Large intestine (tissue), 3 donors: ENCODE measurements at regions not wholly inside any gene's neighbourhood (a gene's known extent, or its start where the extent isn't known, plus 50 kb on each side); places are given as distances from the start of the nearest gene placed in this dataset.
"Not testable (repeated sequence)": the region's sequence is repeated elsewhere in the genome, so short reads cannot be mapped to it uniquely, and the experiment has no call there.

ENCODE experiments used
- DNase-seq, 2 donors: peaks; one replicate each; pipeline versions ENCODE4 v3.0.0 to v3.0.0-alpha.2; 2013
- H3K27ac ChIP-seq: one replicate; pipeline ENCODE4 v1.5.1; 2013; ENCODE audit warnings: low read length
- H3K27me3 ChIP-seq: 2 replicates; pipeline ENCODE4 v1.6.1; 2013; ENCODE audit warnings: low read length; ENCODE audit not compliant: control insufficient read depth, insufficient read depth
- H3K36me3 ChIP-seq: 2 replicates; pipeline ENCODE4 v1.6.1; 2013; ENCODE audit warnings: low read length; ENCODE audit not compliant: control insufficient read depth, insufficient read depth
- H3K4me1 ChIP-seq: one replicate; pipeline ENCODE4 v1.6.1; 2013; ENCODE audit warnings: low read length; ENCODE audit not compliant: control insufficient read depth, insufficient read depth
- H3K4me3 ChIP-seq: one replicate; pipeline ENCODE4 v1.5.1; 2013; ENCODE audit warnings: low read length
- H3K9me3 ChIP-seq: one replicate; pipeline ENCODE4 v1.6.1; 2013; ENCODE audit warnings: mild to moderate bottlenecking, low read depth, low read length, moderate library complexity; ENCODE audit not compliant: control insufficient read depth
- WGBS: methylation state at CpG from one replicate; pipeline ENCODE4 v1.1.5; 2013; ENCODE audit warnings: low lambda C conversion rate; ENCODE audit not compliant: insufficient coverage; 5-methylcytosine and 5-hydroxymethylcytosine counted together

DNA sequence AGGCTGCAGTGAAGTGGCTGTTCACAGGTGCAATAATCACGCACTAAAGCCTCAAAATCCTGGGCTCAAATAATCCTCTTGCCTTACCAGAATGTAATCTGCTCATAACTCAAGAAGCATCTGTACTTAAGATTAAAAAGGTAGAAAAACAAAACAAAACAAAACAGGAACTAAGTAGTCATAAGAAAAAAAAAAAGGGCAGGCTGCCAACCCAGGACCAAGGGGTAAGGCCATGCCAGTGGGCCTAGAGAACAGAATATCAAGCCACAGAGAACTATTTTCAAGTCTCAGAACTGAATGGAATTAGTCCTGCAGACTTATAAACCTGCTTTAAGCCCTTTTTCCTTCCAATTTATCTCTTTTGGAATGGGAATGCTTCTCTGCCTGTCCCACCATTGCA, 64.8 kb upstream of the TBC1D3K start:
- H3K4me1 ChIP-seq, result no peaks in the 10 kb centered on the region
- WGBS, result no CpG with 5 or more reads among the region's 1 CpG
- H3K27ac ChIP-seq, result no peak overlapping the region
- no peak for DNase-seq
- peaks cover 4% of the 10 kb centered on the region for H3K9me3 ChIP-seq
- no peaks in the 10 kb centered on the region for H3K27me3 ChIP-seq
- no peak overlapping the region for H3K4me3 ChIP-seq
- H3K36me3 ChIP-seq, result no peaks in the 10 kb centered on the region

DNA sequence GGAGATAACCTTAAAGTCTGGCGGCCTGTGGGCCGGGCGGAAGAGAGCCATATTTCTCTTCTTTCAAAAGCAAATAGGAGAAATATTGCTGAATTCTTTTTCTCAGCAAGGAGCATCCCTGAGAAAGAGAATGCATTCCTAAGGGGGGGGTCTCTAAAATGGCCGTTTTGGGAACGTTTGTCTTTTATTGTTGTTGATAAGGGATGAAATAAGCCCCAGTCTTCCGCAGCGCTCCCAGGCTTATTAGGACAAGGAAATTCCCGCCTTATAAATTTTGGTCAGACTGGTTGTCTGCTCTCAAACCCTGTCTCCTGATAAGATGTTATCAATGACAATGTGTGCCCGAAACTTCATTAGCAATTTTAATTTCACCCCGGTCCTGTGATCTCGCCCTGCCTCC, 65.8 kb upstream of the TBC1D3K start:
- H3K36me3 ChIP-seq, H3K9me3 ChIP-seq, H3K4me3 ChIP-seq, H3K4me1 ChIP-seq, H3K27ac ChIP-seq, H3K27me3 ChIP-seq, DNase-seq: not testable (repeated sequence)
- 100% methylated on average over 1 of the region's 11 CpGs for WGBS

DNA sequence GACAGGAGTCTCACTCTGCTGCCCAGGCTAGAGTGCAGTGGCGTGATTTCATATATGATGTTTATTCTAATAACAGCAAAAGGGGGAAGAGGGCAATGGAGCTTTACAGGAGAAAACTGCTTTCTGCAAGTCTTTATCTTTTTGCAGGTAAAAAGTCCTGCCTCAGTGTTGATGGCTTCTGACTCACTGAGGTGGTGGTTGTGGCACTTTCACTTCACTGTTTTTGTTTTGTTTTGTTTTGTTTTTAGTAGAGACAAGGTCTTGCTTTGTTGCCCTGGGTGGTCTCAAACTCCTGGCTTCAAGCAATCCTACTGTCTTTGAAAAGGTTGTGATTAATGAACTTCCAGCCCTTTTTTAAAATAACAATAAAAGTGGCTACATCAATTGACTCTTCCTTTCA, 68.0 kb upstream of the TBC1D3K start:
- Histone ChIP-seq H3K36me3 (no peaks in the 10 kb centered on the region), H3K9me3 (peaks cover 4% of the 10 kb centered on the region), H3K27ac (no peak overlapping the region), H3K4me3 (no peak overlapping the region), H3K27me3 (no peaks in the 10 kb centered on the region), H3K4me1 (no peaks in the 10 kb centered on the region)
- DNase-seq, result no peak
- WGBS, result no CpG with 5 or more reads among the region's 1 CpG

DNA sequence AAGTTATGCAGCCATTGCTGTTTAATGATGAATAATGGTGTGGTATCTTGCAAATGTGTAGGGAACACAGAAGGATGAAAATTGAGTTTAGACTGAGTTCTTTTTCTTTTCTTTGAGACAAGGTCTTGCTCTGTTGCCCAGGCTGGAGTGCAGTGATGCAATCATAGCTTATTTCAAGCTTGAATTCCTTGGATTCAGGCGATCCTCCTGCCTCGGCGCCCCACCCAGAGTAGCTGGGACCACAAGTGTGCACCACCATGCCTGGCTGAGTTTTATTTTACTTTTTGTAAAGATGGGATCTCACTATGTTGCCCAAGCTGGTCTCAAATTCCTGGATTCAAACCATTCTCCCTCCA, 74.6 kb upstream of the TBC1D3K start:
- Histone ChIP-seq H3K4me3 (no peak overlapping the region), H3K27ac (no peak overlapping the region), H3K27me3 (no peaks in the 10 kb centered on the region), H3K4me1 (no peaks in the 10 kb centered on the region), H3K36me3 (no peaks in the 10 kb centered on the region), H3K9me3 (no peaks in the 10 kb centered on the region)
- no peak for DNase-seq
- no CpG with 5 or more reads among the region's 3 CpGs for WGBS

DNA sequence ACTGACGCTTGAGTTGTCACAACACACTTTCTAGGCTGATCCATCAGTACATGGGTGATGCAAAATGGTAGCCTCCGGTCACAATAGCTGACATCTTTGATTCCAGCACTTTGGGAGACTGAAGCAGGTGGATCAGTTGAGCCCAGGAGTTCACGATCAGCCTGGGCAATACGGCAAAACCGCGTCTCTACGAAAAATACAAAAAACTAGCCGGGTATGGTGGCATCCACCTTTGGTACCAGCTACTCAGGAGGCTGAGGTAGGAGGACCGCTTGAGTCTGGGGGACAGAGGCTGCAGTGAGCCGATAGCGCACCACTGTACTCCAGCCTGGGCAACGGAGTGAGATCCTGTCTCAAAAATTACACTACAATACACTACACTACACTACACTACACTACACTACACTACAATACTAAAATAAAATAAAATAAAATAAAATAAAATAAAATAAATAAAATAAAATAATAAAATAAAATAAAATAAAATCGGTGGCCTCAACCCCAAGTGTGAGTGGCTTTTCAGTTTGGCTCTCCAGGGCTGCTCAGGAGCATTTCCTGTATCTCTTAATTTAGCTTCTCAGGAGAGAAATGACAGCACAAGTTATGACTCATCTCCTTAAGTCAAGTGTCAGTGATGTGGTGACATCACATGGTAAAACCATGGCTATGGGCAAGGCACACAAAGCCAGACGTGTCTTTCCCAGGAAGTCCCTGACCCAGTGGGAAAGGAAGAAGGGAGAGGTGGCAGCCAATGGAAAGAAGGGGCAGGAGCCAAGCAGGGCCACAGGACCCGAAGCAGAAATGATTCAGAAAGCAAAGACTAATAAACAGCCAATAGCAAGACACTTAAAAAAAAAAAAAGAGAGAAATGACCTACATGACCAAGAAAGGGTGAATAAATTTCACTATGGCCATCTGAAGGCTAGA, 75.3 kb upstream of the TBC1D3K start:
- no peaks in the 10 kb centered on the region for H3K9me3 ChIP-seq
- no peaks in the 10 kb centered on the region for H3K27me3 ChIP-seq
- no peak overlapping the region for H3K4me3 ChIP-seq
- no peaks in the 10 kb centered on the region for H3K4me1 ChIP-seq
- no peak overlapping the region for H3K27ac ChIP-seq
- no peaks in the 10 kb centered on the region for H3K36me3 ChIP-seq
- 84% methylated on average over 3 of the region's 15 CpGs for WGBS
- no peak for DNase-seq

DNA sequence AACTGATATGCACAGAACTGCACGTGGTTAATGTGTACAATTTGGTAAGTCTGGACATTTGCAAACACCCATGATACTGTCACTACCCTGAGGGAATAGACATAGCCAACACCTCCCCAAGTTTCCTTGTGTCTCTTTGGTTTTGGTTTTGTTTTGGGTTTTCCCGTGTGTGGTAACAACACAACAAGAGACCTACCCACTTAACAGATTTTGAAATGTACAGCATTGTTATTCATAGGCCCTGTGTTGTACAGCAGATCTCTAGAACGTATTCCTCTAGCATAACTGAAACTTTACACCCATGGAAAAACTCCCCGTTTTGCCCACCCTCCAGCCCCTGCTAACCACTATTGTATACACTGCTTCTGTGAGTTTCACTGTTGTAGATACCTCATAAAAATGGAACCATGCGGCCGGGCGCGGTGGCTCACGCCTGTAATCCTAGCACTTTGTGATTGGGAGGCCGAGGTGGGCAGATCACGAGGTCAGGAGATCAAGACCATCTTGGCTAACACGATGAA, 76.3 kb upstream of the TBC1D3K start:
- Histone ChIP-seq H3K36me3 (no peaks in the 10 kb centered on the region), H3K27me3 (no peaks in the 10 kb centered on the region), H3K4me1 (no peaks in the 10 kb centered on the region), H3K4me3 (no peak overlapping the region), H3K27ac (no peak overlapping the region), H3K9me3 (no peaks in the 10 kb centered on the region)
- no peak for DNase-seq
- WGBS, result no CpG with 5 or more reads among the region's 12 CpGs

DNA sequence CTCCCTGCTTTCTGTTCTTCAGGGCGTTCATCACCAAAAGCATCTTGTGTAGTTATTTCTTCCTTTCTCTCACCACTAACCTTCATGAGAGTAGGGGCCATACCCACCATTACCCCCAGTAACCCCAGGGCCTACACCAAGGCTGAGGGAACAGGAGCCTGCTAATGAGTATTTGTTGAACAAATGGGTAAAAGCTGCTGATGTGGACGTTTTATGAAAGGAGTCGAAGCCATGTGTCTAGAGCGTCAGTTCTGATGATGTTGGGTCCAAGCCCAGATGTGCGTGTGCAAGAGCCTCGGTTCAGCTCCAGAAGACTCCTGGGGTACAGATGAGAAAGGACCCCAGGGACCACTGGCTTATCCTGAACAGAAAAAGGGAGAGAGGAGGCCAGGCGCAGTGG, 77.1 kb upstream of the TBC1D3K start:
- WGBS, result no CpG with 5 or more reads among the region's 7 CpGs
- H3K4me1 ChIP-seq, result no peaks in the 10 kb centered on the region
- no peak for DNase-seq
- H3K36me3 ChIP-seq, result no peaks in the 10 kb centered on the region
- H3K27ac ChIP-seq, result no peak overlapping the region
- no peak overlapping the region for H3K4me3 ChIP-seq
- H3K9me3 ChIP-seq, result no peaks in the 10 kb centered on the region
- H3K27me3 ChIP-seq, result peaks cover 2% of the 10 kb centered on the region

DNA sequence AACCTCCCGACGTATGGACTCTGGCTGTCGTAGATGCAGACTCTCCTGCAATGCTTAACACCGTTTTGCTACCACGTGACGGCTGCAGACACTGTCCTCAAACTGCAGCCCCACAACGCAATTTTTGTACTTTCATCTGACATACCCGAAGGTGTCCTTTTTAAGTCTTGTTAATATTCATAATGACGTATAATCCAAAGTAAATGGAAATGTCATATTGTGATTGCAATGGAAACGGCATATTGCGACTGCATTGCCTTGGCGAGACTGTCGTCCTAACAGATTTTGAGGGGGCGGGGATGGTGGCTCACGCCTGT, 79.3 kb upstream of the TBC1D3K start:
- Histone ChIP-seq H3K4me1 (no peaks in the 10 kb centered on the region), H3K4me3 (no peak overlapping the region), H3K27me3 (peaks cover 3% of the 10 kb centered on the region), H3K27ac (no peak overlapping the region), H3K9me3 (no peaks in the 10 kb centered on the region), H3K36me3 (no peaks in the 10 kb centered on the region)
- 27% methylated on average over 4 of the region's 15 CpGs for WGBS
- DNase-seq, result no peak

DNA sequence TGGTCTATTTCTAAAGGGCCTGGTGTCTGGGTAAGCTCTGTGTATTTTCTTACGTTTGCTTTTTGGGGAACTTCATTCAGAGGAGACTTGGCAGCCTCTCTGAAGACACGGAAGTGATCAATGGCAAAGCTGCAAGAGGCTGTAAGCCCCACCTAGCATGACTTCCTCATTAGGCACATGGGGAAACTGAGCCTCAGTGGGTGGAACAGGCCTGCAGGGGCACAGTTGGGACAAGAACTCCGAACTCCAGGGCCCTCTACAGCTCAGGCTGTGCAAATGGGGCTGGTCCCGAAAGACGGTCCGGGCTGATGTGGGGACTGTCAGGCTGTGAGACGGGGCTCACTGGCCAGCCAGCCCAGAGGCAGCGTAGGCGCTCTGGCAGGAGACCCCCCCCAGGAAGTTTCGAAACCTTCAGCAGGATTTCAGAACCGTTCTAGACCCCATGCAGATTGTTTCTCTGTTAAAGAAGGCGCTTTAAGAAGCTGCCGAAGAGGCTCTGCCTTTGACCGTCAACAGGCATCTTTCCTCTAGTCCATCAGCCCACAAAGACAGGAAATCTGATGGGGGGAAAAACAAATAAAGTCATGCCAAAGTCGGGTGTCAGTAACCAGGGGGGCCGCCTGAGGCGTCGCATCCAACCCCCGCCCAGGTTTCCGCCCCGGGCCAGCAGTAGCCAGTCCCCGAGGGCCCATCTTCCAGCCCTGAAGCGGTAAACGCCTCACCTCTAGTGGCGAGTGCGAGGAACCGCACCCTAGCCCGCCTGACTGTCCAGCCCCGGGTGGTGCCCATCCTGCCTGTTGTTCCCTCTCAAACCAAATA, 79.8 kb upstream of the TBC1D3K start:
- Histone ChIP-seq H3K27me3 (peaks cover 3% of the 10 kb centered on the region), H3K27ac (no peak overlapping the region), H3K4me3 (no peak overlapping the region), H3K4me1 (peaks cover 3% of the 10 kb centered on the region), H3K9me3 (no peaks in the 10 kb centered on the region), H3K36me3 (no peaks in the 10 kb centered on the region)
- no CpG with 5 or more reads among the region's 29 CpGs for WGBS
- DNase-seq, result peak in 1 of 2 donors; percentile 27

DNA sequence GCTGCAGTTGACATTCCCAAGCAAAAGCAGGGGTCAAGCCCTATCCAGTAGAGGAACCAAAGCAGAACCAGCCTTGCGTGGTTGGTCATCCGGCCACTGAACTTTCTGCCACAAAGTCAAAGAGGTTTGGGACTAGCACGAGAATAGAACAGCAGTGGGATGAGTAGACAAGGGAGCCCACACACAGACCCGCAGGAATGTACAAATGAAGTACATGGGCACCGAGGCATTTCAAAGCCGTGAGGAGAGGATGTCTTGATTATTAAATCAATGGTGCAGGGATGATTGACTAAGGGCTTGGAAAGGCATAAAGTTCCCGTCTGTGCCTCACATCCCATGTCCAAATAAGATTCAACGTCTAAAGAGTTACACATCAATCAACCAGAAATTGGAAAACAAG, 81.8 kb upstream of the TBC1D3K start:
- Histone ChIP-seq H3K27ac (no peak overlapping the region), H3K4me3 (no peak overlapping the region), H3K9me3 (no peaks in the 10 kb centered on the region), H3K27me3 (peaks cover 3% of the 10 kb centered on the region), H3K4me1 (peaks cover 8% of the 10 kb centered on the region), H3K36me3 (no peaks in the 10 kb centered on the region)
- DNase-seq, result no peak
- no CpG with 5 or more reads among the region's 8 CpGs for WGBS
